Prostate gland (tissue), 2 donors: ENCODE measurements at regions not wholly inside any gene's neighbourhood (a gene's known extent, or its start where the extent isn't known, plus 50 kb on each side); places are given as distances from the start of the nearest gene placed in this dataset.
"Not testable (repeated sequence)": the region's sequence is repeated elsewhere in the genome, so short reads cannot be mapped to it uniquely, and the experiment has no call there.

ENCODE experiments used
- DNase-seq: peaks from one replicate; pipeline ENCODE4 v3.0.0-alpha.2; 2019; ENCODE audit warnings: low spot score
- H3K27ac ChIP-seq, 2 donors: fragments of 200-600 bp; sonication (generic); 2 replicates each; pipeline ENCODE4 v1.5.1; 2017 to 2019
- H3K27me3 ChIP-seq: fragments of 200-600 bp; sonication (generic); replicated peaks from 2 replicates; pipeline ENCODE4 v1.5.1; 2019; ENCODE audit not compliant: insufficient read depth
- H3K36me3 ChIP-seq, 2 donors: fragments of 200-600 bp; sonication (generic); 1 replicate in 1 of 2; 2 replicates in 1 of 2; pipeline versions ENCODE4 v1.5.1 to v1.8.1; 2017 to 2019
- H3K4me1 ChIP-seq: fragments of 200-600 bp; sonication (generic); replicated peaks from 2 replicates; pipeline ENCODE4 v1.5.1; 2019
- H3K4me3 ChIP-seq, 2 donors: fragments of 200-600 bp; sonication (generic); 2 replicates each; pipeline ENCODE4 v1.5.1; 2017 to 2019
- H3K9me3 ChIP-seq: fragments of 200-600 bp; sonication (generic); 2 replicates; pipeline ENCODE4 v1.5.1; 2017
- CTCF ChIP-seq, 4 experiments: fragments of 200-600 bp in 2 of 4; fragments of 450-650 bp in 2 of 4; sonication (generic) in 2 of 4; IDR thresholded peaks; 1 replicate in 3 of 4; 2 replicates in 1 of 4; pipeline ENCODE4 v1.5.1; 2016 to 2019; ENCODE audit warnings: antibody characterized with exemption in 4 of 4, mild to moderate bottlenecking in 2 of 4, moderate library complexity in 2 of 4
- POLR2A ChIP-seq: fragments of 450-650 bp; IDR thresholded peaks from one replicate; pipeline ENCODE4 v1.6.1; 2016; ENCODE audit warnings: antibody characterized with exemption, mild to moderate bottlenecking
- POLR2AphosphoS5 ChIP-seq: sonication (generic); formaldehyde crosslinking; IDR thresholded peaks from one replicate; pipeline ENCODE4 v1.6.1; 2017; ENCODE audit warnings: antibody characterized with exemption
- WGBS: methylation state at CpG from one replicate; pipeline ENCODE4 v1.1.5; 2018; 5-methylcytosine and 5-hydroxymethylcytosine counted together
- intact Hi-C: fragments of 100-400 bp; cut with DNase I; formaldehyde crosslinking; loops from one replicate; pipeline ENCODE4 v1.14.2; 2022

- no peaks in the 10 kb centered on the region for H3K27me3 ChIP-seq
- intact Hi-C loops, result no loop called here
- DNase-seq, result peak; percentile 49
- no peaks in the 10 kb centered on the region for H3K36me3 ChIP-seq
- no peaks in the 10 kb centered on the region for H3K4me1 ChIP-seq
- H3K9me3 ChIP-seq, result no peaks in the 10 kb centered on the region
- WGBS, result 0% methylated on average over 20 of the region's 20 CpGs
- TF ChIP-seq POLR2AphosphoS5, result peak; percentile 51
- peak in 3 of 4 experiments; percentile 48 to 69 (median 51) for TF ChIP-seq CTCF (IDR thresholded peaks at IDR 0.05)
- no peak for TF ChIP-seq POLR2A
- H3K27ac ChIP-seq, result peak overlapping the region; percentile 71 to 73
- H3K4me3 ChIP-seq, result peak overlapping the region; percentile 43 to 45
These were observed 190.5 kb downstream of the RRAGB start for GRCh38 chrX:55907968-55908607.

DNA sequence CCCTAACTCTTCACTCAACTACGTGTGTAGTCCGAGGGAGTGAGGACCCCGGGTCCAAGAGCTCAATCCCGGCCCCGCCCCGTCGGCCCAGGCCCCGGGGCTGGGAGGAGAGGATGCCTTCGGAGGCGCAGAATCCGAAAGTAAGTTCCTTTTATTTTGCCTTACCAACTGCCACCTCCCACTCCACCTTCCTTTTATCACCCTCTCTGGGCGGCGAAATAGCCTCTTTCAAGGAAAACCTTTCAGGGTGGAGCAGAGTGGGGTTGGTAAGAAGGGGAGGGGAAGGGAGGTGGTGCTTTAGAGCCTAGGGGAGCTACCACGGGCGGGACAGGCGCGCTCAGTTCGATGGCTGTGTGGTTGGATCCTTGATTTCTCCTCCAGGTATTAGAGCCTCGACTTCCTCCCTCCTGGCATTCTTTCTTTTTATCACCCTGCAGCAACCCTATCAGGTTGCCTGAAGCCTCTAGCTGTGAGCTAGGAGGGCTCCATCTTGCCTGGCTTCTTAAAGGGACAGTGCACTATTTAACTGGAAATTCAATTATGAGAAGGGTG lies 191.2 kb downstream of the RRAGB start:
- 0% methylated on average over 19 of the region's 19 CpGs for WGBS
- no peak for TF ChIP-seq CTCF (IDR thresholded peaks at IDR 0.05)
- TF ChIP-seq POLR2A, result no peak
- no peak for TF ChIP-seq POLR2AphosphoS5
- Histone ChIP-seq H3K27me3 (no peaks in the 10 kb centered on the region), H3K4me1 (no peaks in the 10 kb centered on the region), H3K27ac (peak overlapping the region; percentile 71 to 73), H3K36me3 (no peaks in the 10 kb centered on the region), H3K9me3 (no peaks in the 10 kb centered on the region), H3K4me3 (peak overlapping the region; percentile 43 to 45)
- peak; percentile 4 for DNase-seq
- intact Hi-C loops, result no loop called here

DNA sequence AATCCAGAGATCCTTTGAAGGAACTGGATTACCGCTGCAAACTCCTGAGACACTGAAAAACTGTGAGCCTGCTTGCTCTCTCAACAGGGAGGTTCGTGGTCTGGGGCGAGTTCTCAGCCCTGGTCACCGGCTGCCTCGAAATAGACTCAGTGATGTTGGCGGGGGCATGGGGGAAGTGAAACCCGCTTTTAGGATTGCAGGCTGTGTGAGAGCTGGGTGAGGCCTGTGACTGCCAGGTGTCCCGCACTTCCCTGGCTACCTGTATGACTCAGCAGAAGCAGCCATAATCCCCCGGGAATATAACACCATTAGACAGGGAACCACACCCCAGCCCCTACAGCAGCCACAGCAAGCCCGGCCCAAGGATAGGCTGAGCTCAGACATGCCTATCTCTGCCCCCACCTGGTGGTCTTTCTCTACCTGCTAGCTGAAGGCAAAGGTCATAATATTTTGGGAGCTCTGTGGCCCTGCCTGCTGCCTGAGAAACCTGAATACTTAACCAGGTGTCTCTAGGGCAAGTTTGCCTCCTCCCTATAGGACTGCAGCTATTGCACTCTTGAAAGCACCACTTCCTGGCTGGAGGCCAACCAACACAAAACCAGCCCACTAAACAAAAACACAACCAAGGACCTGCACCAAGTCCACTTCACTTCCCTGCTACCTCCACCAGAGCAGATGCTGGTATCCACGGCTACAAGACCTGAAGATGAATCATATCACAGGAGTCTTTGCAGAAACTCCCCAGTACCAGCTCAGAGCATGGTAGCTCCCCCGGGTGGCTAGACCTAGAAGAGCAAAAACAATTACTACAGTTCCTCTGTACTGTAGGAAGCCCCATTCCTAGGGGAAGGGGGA lies 202.0 kb downstream of the RRAGB start:
- no peak for DNase-seq
- Histone ChIP-seq H3K27ac (no peak overlapping the region), H3K9me3 (no peaks in the 10 kb centered on the region), H3K27me3 (no peaks in the 10 kb centered on the region), H3K4me1 (no peaks in the 10 kb centered on the region), H3K4me3 (no peak overlapping the region), H3K36me3 (no peaks in the 10 kb centered on the region)
- no peak for TF ChIP-seq POLR2A
- no peak for TF ChIP-seq CTCF (IDR thresholded peaks at IDR 0.05)
- no peak for TF ChIP-seq POLR2AphosphoS5
- 100% methylated on average over 6 of the region's 12 CpGs for WGBS
- intact Hi-C loops, result no loop called here

- H3K4me1 ChIP-seq, result no peaks in the 10 kb centered on the region
- H3K27ac ChIP-seq, result no peak overlapping the region
- no peak for DNase-seq
- 94% methylated on average over 2 of the region's 6 CpGs for WGBS
- intact Hi-C loops, result no loop called here
- H3K9me3 ChIP-seq, result no peaks in the 10 kb centered on the region
- H3K36me3 ChIP-seq, result no peaks in the 10 kb centered on the region
- TF ChIP-seq POLR2A, result no peak
- TF ChIP-seq POLR2AphosphoS5, result no peak
- no peak for TF ChIP-seq CTCF (IDR thresholded peaks at IDR 0.05)
- H3K27me3 ChIP-seq, result no peaks in the 10 kb centered on the region
- no peak overlapping the region for H3K4me3 ChIP-seq
These were observed 207.0 kb downstream of the RRAGB start for GRCh38 chrX:55924574-55924973.

- H3K27me3 ChIP-seq, H3K4me3 ChIP-seq, H3K4me1 ChIP-seq, H3K9me3 ChIP-seq, H3K36me3 ChIP-seq, intact Hi-C loops, DNase-seq, H3K27ac ChIP-seq: not testable (repeated sequence)
These were observed 211.0 kb downstream of the RRAGB start for GRCh38 chrX:55928529-55928928.
